GM21825 (cell line): ENCODE measurements at regions not wholly inside any gene's neighbourhood (a gene's known extent, or its start where the extent isn't known, plus 50 kb on each side); places are given as distances from the start of the nearest gene placed in this dataset.

Source experiments
- ATAC-seq: cut with Tn5 transposase; IDR thresholded peaks from one replicate; pipeline ENCODE4 v1.9.1; 2021; ENCODE audit warnings: mild to moderate bottlenecking, moderate library complexity; ENCODE audit not compliant: unreplicated experiment

GRCh38 chr1:25082216-25082899, 149.9 kb downstream of the SYF2 start:
- no peak for ATAC-seq

GRCh38 chr1:25081496-25081895, 150.8 kb downstream of the SYF2 start:
- ATAC-seq = no peak

- ATAC-seq = no peak
These were observed 150.5 kb upstream of the RUNX3 start for GRCh38 chr1:25080294-25081209.

- no peak for ATAC-seq
These were observed 149.0 kb upstream of the RUNX3 start for GRCh38 chr1:25079048-25079447.

GRCh38 chr1:25074351-25075227, 144.5 kb upstream of the RUNX3 start:
- no peak for ATAC-seq

- no peak for ATAC-seq
These were observed 143.7 kb upstream of the RUNX3 start for GRCh38 chr1:25073640-25074270.

GRCh38 chr1:25072461-25072860, 142.4 kb upstream of the RUNX3 start:
- ATAC-seq = no peak

- ATAC-seq = no peak
These were observed 138.8 kb upstream of the RUNX3 start for GRCh38 chr1:25068829-25069228.

GRCh38 chr1:25068316-25068715, 138.2 kb upstream of the RUNX3 start:
- no peak for ATAC-seq

- no peak for ATAC-seq
These were observed 137.6 kb upstream of the RUNX3 start for GRCh38 chr1:25067518-25068251.

- no peak for ATAC-seq
These were observed 136.8 kb upstream of the RUNX3 start for GRCh38 chr1:25066731-25067517.

- no peak for ATAC-seq
These were observed 136.2 kb upstream of the RUNX3 start for GRCh38 chr1:25066256-25066655.

GRCh38 chr1:25065795-25066238, 135.7 kb upstream of the RUNX3 start:
- ATAC-seq = no peak

GRCh38 chr1:25065321-25065721, 135.2 kb upstream of the RUNX3 start:
- no peak for ATAC-seq

- no peak for ATAC-seq
These were observed 134.6 kb upstream of the RUNX3 start for GRCh38 chr1:25064465-25065240.

- ATAC-seq = no peak
These were observed 133.7 kb upstream of the RUNX3 start for GRCh38 chr1:25063591-25064416.

- ATAC-seq = no peak
These were observed 132.7 kb upstream of the RUNX3 start for GRCh38 chr1:25062621-25063255.
